Stimulated activated naive CD8-positive, alpha-beta T cell treated with anti-CD3 and anti-CD28 coated beads, Interleukin-15, Interleukin-2, amounts not matched to agents 100 ng/mL and 50 ng/mL, for 24 hours (primary cell): ENCODE measurements at regions not wholly inside any gene's neighbourhood (a gene's known extent, or its start where the extent isn't known, plus 50 kb on each side); places are given as distances from the start of the nearest gene placed in this dataset.

ENCODE experiments used
- H3K27ac Mint-ChIP-seq: one replicate; pipeline ENCODE4 v1.8.0; 2021; ENCODE audit warnings: mild to moderate bottlenecking, mixed read lengths
- H3K27me3 Mint-ChIP-seq: one replicate; pipeline ENCODE4 v1.8.0; 2021; ENCODE audit warnings: mixed read lengths
- H3K36me3 Mint-ChIP-seq: one replicate; pipeline ENCODE4 v1.8.0; 2021; ENCODE audit warnings: low read depth, mixed read lengths
- H3K4me1 Mint-ChIP-seq: one replicate; pipeline ENCODE4 v1.8.0; 2021; ENCODE audit warnings: low read depth, mixed read lengths
- H3K4me3 Mint-ChIP-seq: one replicate; pipeline ENCODE4 v1.8.0; 2021; ENCODE audit warnings: mild to moderate bottlenecking, mixed read lengths
- H3K9me3 Mint-ChIP-seq: one replicate; pipeline ENCODE4 v1.8.0; 2021; ENCODE audit warnings: mixed read lengths

DNA sequence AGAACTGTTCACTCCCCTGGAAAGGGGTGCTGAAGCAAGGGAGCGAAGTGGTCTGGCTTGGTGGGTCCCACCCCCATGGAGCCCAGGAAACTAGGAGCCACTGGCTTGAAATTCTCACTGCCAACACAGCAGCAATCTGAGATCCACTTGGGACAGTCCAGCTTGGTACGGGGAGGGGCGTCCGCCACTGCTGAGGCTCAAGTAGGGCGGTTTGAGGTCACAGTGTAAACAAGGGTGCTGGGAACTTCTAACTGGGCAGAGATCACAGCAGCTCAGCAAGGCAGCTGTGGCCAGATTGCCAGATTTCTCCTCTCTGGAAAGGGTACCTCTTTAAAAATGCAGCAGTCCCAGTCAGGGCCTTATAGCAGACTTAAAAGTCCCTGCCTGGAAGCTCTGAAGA, 53.9 kb upstream of the GALNTL6 start:
- Mint-ChIP-seq H3K36me3 (no peaks in the 10 kb centered on the region), H3K27me3 (no peaks in the 10 kb centered on the region), H3K4me3 (no peak overlapping the region)

DNA sequence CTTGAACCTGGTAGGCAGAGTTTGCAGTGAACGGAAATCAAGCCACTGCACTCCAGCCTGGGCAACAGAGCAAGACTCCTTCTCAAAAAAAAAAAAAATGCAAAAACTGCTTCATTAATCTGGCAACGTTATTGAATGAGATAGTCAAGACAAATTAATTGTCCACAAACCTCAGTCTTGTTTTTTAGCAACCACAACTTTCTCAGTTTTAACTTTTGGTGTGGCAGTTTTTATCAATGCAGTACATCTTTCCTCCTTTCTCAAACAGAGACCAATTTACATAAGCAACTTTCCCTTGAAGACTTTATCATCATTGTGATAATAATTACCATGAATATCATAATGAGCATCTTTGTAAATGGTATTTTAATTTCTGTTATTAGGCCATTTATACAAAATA, 61.7 kb upstream of the GALNTL6 start:
- Mint-ChIP-seq H3K27me3 (no peaks in the 10 kb centered on the region), H3K9me3 (peaks cover 3% of the 10 kb centered on the region), H3K4me3 (no peak overlapping the region), H3K4me1 (no peaks in the 10 kb centered on the region), H3K27ac (no peak overlapping the region), H3K36me3 (no peaks in the 10 kb centered on the region)

More for the DNA sequence above, 53.9 kb upstream of the GALNTL6 start:
- Mint-ChIP-seq H3K27ac (no peak overlapping the region), H3K9me3 (peaks cover 14% of the 10 kb centered on the region), H3K4me1 (no peaks in the 10 kb centered on the region)

DNA sequence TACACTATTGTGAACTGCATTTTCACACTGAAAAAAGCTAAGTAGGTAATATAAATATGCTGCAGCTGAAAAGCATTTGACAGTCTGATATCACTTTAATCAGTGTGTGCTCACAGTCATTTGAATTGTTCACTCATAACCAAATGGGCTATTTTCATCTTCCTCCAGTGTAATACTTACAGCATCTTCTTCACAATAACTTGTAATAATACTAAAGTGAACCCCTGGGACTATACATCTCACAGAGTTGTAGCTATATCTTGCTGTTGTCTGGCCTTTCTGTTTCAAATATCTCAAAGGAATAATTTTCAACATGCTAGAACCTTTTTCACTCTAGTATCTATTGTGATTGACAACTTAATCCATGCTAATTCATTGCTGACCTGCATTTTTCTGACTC, 66.8 kb upstream of the GALNTL6 start:
- no peaks in the 10 kb centered on the region for H3K9me3 Mint-ChIP-seq
- H3K4me1 Mint-ChIP-seq = no peaks in the 10 kb centered on the region
- no peak overlapping the region for H3K4me3 Mint-ChIP-seq
- no peaks in the 10 kb centered on the region for H3K27me3 Mint-ChIP-seq
- H3K27ac Mint-ChIP-seq = no peak overlapping the region
- H3K36me3 Mint-ChIP-seq = no peaks in the 10 kb centered on the region

DNA sequence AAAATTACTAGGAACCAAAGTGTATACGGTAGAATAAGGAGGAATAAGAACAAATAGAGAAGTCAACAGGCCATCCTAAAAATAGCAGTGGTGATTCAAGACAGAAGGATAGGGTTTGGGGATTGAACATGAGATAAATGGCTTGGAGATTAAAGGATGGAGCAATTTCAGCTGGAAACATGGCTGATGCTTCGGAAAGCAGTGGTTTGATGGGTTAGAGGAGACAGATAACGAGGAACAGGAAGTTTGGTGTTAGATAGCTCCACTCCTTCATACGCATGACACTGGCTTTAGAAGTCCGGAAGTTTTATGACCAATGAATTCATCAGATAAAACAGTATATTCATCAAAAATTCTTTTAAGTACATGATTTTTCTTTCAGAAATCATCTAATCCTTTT, 70.8 kb upstream of the GALNTL6 start:
- Mint-ChIP-seq H3K27ac (no peak overlapping the region), H3K4me1 (no peaks in the 10 kb centered on the region), H3K9me3 (peaks cover 4% of the 10 kb centered on the region), H3K4me3 (no peak overlapping the region), H3K27me3 (no peaks in the 10 kb centered on the region), H3K36me3 (no peaks in the 10 kb centered on the region)

DNA sequence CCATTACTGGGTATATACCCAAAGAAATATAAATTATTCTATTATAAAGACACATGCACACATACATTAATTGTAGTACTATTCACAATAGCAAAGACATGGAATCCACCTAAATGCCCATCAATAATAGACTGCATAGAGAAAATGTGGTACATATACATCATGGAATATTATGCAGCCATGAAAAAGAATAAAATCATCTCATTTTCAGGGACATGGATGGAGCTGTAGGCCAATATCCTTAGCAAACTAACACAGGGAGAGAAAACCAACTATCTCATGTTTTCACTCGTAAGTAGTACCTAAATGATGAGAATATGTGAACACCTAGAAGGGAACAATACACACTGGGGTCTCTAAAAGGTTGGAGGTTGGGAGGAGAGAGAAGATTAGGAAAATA, 86.0 kb upstream of the GALNTL6 start:
- Mint-ChIP-seq H3K4me1 (no peaks in the 10 kb centered on the region), H3K4me3 (no peak overlapping the region), H3K36me3 (no peaks in the 10 kb centered on the region), H3K27ac (no peak overlapping the region), H3K9me3 (peaks cover 20% of the 10 kb centered on the region), H3K27me3 (no peaks in the 10 kb centered on the region)

DNA sequence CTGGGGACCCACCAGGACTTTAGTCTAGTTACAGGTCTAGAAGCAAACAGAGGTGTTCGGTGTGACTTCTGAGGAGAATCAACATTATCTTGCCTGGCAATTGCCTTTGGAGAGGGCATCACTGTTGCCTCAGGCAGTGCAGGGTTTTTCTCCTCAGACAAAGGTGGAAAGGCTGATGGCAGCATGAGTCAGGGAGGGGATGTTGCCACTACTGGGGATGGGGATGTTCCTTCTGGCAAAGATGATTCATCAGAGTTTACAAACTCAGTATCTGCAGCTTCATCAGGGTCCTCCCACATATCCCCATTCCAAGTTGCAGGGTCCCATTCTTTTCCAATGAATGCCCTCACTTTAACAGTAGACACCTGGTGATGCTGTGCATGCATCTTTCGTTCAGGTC, 91.3 kb upstream of the GALNTL6 start:
- Mint-ChIP-seq H3K4me1 (no peaks in the 10 kb centered on the region), H3K27me3 (no peaks in the 10 kb centered on the region), H3K36me3 (no peaks in the 10 kb centered on the region), H3K4me3 (no peak overlapping the region), H3K27ac (no peak overlapping the region), H3K9me3 (peaks cover 22% of the 10 kb centered on the region)

DNA sequence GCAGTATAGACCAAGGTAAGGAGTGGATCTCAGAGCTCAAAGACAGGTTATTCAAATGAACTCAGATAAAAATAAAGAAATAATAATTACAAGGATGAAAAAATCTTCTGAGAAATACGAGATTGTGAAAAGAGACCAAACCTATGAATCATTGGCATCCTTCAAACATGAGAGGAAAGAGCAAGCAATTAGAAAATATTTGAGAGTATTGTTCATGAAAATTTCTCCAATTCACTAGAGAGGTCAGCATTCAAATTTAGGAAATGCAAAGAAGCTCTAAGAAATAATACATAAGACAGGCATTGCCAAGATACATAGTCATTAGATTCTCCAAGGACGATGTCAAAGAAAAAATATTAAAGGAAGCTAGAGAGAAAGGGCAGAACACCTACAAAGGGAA, 93.5 kb upstream of the GALNTL6 start:
- no peaks in the 10 kb centered on the region for H3K36me3 Mint-ChIP-seq
- H3K4me1 Mint-ChIP-seq = no peaks in the 10 kb centered on the region
- H3K27me3 Mint-ChIP-seq = no peaks in the 10 kb centered on the region
- H3K27ac Mint-ChIP-seq = no peak overlapping the region
- H3K4me3 Mint-ChIP-seq = no peak overlapping the region
- H3K9me3 Mint-ChIP-seq = peaks cover 22% of the 10 kb centered on the region

DNA sequence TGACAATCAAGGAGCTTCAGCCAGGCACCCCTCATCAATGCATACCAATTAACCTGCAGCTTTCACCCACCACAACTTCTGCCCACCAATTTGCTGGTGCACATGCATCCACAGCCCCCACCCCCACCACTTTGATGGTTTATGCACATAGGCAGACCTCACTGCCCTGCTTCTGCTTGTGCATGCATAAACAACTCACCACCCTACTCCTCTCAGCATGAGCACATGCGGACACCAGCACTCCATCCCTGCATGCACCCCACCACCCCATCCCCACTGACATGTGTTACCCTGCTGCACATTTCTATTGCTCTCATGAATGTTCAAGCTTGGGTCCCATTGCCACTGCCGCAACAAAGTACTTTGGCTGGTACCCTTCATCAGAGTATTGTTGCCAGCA, 94.5 kb upstream of the GALNTL6 start:
- Mint-ChIP-seq H3K4me3 (no peak overlapping the region), H3K27me3 (no peaks in the 10 kb centered on the region), H3K27ac (no peak overlapping the region), H3K36me3 (no peaks in the 10 kb centered on the region), H3K4me1 (no peaks in the 10 kb centered on the region), H3K9me3 (peaks cover 19% of the 10 kb centered on the region)

DNA sequence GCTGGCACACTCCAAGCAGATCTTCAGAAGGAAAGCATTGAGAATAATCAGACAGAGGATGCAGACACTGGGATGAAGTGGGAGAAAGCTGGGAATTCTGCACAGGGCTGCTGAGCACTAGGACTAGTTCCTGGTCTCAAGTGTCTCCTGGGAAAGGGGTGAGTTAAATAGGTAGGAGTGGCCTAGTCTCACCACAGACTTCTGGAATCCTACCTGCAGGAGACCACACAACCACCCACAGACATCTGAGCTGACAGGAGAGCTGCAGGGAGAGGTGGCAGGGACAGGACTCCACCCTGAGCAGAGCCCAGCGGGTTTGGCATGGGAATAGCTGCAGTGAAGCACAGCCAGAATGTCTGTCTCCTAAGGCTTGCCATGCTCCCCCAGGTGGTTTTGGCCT, 95.1 kb upstream of the GALNTL6 start:
- no peak overlapping the region for H3K27ac Mint-ChIP-seq
- no peaks in the 10 kb centered on the region for H3K4me1 Mint-ChIP-seq
- no peak overlapping the region for H3K4me3 Mint-ChIP-seq
- no peaks in the 10 kb centered on the region for H3K27me3 Mint-ChIP-seq
- H3K36me3 Mint-ChIP-seq = no peaks in the 10 kb centered on the region
- H3K9me3 Mint-ChIP-seq = peaks cover 15% of the 10 kb centered on the region

DNA sequence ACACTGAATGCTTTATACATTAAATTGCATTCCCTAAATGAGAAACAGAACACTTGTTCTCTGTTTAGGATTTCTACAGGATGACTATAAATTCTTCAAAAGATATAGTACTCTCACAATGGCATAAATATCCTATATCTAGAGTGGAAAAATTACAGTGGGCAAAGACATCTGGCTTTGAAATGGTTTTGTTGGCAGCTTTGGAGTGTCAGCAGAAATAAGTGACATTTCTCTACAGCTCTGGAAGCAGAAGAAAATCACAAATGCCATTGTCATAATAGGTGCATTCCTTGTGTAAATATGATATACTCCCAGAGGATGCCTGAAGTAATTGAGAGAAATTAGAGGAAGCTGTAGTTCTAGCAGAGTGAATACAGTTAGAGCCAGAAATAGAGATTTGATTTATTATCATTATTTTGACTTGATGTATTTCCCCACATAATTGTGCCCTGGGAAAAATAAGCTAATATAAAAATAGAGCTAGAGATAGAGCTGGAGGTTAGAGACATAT, 95.9 kb upstream of the GALNTL6 start:
- Mint-ChIP-seq H3K4me1 (no peaks in the 10 kb centered on the region), H3K27me3 (no peaks in the 10 kb centered on the region), H3K4me3 (no peak overlapping the region), H3K9me3 (peaks cover 8% of the 10 kb centered on the region), H3K27ac (no peak overlapping the region), H3K36me3 (no peaks in the 10 kb centered on the region)

DNA sequence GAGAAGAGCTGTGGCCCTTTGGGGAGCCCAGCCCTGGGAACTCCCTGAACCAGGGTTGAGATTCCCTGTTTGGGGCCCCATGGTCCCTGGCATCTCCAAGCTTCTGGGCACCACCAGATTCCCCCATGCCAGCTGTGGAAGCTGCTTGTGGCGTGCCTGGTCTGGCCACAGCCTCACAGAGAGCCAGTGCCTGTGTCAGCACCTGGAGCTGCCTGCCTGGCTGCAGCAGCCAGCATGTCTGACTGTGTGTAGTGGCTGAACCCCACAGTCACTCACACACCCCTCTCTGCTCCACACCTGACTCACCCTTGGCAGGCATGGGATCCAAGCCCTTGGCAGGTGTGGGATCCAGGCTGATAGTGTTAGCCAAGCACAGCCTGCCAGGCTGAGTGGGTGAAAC, 97.2 kb upstream of the GALNTL6 start:
- Mint-ChIP-seq H3K4me3 (no peak overlapping the region), H3K27ac (no peak overlapping the region), H3K4me1 (no peaks in the 10 kb centered on the region), H3K27me3 (no peaks in the 10 kb centered on the region), H3K36me3 (no peaks in the 10 kb centered on the region), H3K9me3 (peaks cover 8% of the 10 kb centered on the region)

DNA sequence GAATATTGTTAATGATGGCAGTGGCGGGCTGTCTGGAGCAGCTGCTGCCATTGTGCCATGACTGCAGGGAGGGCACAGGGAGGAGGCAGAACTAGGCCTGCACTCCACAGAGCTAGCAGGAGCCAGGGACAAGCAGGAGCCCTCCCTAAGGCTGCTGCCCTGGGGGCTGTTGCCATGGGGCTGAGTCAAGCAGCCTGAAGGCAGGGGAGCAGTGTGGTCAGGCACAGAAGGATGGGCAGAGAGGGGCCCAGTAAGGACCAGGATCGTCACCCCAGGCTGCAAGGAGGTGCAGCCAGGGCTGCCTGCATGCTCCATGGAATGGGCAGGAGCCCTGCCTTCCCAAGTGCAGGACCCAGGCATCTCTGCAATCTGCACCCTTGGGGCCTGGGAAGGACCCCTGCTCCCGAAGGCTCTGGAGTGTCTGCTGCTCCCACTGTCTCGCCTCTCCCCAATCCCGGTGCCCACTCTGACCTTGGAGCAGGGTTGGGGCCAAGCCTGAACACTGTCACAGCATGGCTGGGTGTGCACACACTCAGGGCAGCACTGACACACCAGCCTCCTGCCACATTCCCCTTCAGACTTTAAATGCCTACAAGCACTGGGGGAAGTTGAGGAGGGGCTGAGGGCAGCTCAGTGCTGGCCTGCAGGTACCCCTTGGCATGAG, 98.3 kb upstream of the GALNTL6 start:
- Mint-ChIP-seq H3K27me3 (no peaks in the 10 kb centered on the region), H3K4me3 (no peak overlapping the region), H3K4me1 (no peaks in the 10 kb centered on the region), H3K27ac (no peak overlapping the region), H3K36me3 (no peaks in the 10 kb centered on the region), H3K9me3 (peaks cover 8% of the 10 kb centered on the region)

DNA sequence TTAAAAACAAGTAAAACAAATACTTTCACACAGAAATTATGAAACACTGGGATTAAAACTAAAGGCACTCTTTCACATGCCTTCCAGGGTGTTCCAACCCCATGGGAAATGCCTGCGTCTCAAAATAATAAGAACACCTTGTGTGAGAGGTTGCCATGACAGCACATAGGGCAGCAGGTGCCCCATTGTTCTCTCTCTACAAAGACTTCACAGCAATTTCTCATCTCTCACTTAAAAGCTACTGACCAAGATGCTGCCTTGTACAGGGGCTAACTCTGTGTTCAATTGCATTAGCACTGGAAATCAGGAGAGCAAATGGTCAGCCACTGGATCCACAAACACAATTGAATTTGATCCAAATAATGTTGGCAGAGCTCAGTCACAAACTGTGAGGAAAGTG, 102.5 kb upstream of the GALNTL6 start:
- Mint-ChIP-seq H3K9me3 (peaks cover 4% of the 10 kb centered on the region), H3K4me3 (no peak overlapping the region), H3K4me1 (no peaks in the 10 kb centered on the region), H3K27ac (no peak overlapping the region), H3K36me3 (no peaks in the 10 kb centered on the region), H3K27me3 (no peaks in the 10 kb centered on the region)

DNA sequence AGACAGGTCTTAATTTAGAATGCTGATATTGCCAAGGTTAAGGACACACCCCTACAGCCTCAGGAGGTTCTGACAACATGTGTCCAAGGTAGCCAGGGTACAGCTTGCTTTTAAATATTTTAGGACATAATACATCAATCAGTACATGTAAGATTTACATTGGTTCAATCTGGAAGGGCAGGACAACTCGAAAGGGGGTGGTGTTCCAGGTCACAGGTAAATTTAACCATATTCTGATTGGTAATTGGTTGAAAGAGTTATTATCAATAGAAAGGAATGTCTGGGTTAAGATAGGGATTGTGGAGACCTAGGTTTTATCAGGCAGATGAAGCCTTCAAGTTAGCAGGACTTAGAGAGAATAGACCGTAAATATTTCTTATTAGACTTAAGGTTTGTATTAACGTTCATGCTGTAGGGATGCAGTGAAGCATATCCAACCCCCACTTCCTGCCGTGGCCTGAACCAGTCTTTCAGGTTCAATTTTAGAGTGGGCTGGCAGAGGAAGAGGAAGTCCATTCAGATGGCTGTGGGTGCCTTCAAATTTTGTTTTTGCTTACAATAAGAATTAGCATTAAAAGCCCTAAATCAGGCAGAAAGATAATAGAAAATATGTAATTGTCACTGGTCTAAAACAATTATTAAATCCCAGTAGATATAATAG, 136.5 kb upstream of the GALNTL6 start:
- Mint-ChIP-seq H3K27me3 (no peaks in the 10 kb centered on the region), H3K4me3 (no peak overlapping the region), H3K27ac (no peak overlapping the region), H3K4me1 (peaks cover 6% of the 10 kb centered on the region), H3K36me3 (no peaks in the 10 kb centered on the region), H3K9me3 (no peaks in the 10 kb centered on the region)

DNA sequence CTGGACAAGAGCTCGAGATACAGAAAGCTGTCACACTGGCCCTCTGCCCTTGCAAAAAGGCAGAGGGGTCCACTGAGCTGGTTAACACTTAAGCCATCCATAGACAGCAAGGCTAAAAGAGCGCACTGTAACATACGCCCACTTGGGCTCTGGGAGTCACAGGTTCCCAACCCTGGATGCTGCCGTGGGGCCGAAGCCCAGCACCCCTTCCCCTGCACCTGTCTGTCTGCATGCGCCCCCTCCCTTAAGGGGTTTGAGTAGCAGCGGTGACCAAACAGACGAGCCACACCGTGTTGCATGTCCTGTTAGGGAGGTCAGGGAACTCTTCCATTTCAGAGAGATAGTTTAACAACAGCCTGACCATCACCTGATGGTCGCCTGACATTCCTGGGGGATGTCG, 138.4 kb upstream of the GALNTL6 start:
- Mint-ChIP-seq H3K4me1 (peaks cover 6% of the 10 kb centered on the region), H3K9me3 (no peaks in the 10 kb centered on the region), H3K4me3 (no peak overlapping the region), H3K27me3 (no peaks in the 10 kb centered on the region), H3K36me3 (no peaks in the 10 kb centered on the region), H3K27ac (no peak overlapping the region)

DNA sequence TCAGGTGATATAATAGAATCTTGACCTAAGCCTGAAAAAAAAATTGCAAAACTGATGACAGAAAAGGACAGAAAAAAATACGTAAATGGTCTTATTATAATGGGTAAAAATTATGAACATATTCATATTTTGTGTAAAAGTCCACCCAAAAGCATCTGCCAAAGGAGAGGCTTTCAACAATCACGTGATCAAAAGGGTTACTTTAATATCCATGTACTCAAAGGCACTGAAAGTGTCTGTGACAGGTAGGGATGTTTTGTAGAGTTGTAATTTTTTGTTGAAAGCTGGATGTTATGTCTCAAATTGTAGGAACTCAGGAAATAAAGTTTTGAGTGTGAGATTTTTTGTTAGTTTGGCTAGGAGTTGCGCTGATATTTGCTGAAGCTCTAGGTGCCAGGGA, 144.8 kb upstream of the GALNTL6 start:
- Mint-ChIP-seq H3K9me3 (no peaks in the 10 kb centered on the region), H3K4me3 (no peak overlapping the region), H3K27ac (no peak overlapping the region), H3K36me3 (no peaks in the 10 kb centered on the region), H3K27me3 (no peaks in the 10 kb centered on the region), H3K4me1 (no peaks in the 10 kb centered on the region)
